Tongue (tissue), 1 donor: ENCODE measurements at regions not wholly inside any gene's neighbourhood (a gene's known extent, or its start where the extent isn't known, plus 50 kb on each side); places are given as distances from the start of the nearest gene placed in this dataset.

Experiments used
- DNase-seq: peaks from one replicate; pipeline ENCODE4 v3.0.0-alpha.2; 2015

GRCh38 chr20:48204499-48204898, 419.2 kb upstream of the SULF2 start:
- DNase-seq: no peak

GRCh38 chr20:48203252-48203651, 418.0 kb upstream of the SULF2 start:
- DNase-seq: peak; percentile 69

- DNase-seq: peak; percentile 63
These were observed 417.2 kb upstream of the SULF2 start for GRCh38 chr20:48202334-48203113.

DNA sequence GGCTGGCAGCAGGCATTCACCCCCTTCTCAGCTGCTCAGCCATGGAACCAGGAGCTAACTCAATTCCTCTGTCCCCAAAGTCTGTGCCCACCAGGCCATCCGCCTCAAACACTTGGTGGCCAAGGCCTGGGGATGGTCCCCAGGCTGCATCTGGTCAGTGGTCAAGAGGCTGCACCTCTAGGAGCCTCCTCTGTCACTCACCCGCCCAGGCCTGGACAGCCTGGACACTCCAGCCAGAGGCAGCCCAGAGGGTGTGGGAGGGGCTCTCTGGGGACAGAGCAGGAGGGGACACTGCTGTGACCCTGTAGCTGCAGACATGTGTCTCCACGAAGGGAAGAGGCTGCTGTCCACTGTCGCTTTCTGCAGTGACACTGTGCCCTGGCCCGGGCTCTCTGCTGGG, 416.6 kb upstream of the SULF2 start:
- DNase-seq: no peak

GRCh38 chr20:48201188-48201587, 415.9 kb upstream of the SULF2 start:
- no peak for DNase-seq

DNA sequence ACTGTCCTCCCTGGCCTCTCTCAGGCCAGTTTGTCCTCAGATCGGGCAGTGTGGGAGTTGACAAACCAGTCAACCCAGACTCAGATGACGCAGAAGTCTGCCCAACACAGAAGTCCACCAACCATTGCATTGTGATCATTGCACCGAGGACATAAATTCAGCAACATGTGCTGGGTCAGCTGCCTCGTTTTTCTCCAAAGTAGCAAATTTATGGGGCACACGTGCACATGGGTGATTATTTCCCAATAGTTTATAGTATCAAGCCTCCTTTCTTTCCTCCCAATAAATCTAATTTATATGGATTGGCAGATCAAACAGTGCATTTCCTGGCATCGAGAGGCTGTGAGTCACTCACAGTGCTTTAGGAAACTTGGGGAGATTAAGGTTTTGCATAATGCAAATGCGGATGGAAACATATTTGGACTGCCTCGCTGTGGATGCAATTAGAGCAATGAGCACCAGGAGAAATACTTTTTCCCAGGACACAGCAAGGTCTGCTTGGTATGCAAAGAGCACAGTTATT, 413.7 kb upstream of the SULF2 start:
- DNase-seq: no peak

DNA sequence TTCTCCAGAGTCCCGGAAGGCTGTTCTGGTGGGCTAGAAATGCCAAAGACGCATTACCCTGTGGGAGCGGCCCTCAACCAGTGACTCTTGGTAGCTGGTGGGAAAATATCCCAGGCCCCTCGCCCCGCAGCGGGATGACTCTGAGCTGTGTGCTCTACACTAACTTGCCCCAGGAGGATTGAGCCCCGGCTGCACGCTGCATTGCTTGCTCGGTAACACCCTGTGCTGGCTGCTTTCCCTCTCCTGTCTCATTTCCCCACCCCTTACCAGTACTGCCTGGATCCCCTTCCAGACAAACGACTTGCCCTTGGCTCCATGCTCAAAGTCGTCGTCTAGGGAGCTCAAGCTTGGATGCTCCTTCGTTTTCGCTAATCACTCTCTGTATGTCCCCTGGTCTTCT, 411.8 kb upstream of the SULF2 start:
- DNase-seq: no peak

GRCh38 chr20:48196486-48196885, 411.2 kb upstream of the SULF2 start:
- DNase-seq: no peak

GRCh38 chr20:48196001-48196400, 410.7 kb upstream of the SULF2 start:
- no peak for DNase-seq

- DNase-seq: no peak
These were observed 410.0 kb upstream of the SULF2 start for GRCh38 chr20:48195121-48195870.

GRCh38 chr20:48194583-48194982, 409.3 kb upstream of the SULF2 start:
- DNase-seq: no peak

DNA sequence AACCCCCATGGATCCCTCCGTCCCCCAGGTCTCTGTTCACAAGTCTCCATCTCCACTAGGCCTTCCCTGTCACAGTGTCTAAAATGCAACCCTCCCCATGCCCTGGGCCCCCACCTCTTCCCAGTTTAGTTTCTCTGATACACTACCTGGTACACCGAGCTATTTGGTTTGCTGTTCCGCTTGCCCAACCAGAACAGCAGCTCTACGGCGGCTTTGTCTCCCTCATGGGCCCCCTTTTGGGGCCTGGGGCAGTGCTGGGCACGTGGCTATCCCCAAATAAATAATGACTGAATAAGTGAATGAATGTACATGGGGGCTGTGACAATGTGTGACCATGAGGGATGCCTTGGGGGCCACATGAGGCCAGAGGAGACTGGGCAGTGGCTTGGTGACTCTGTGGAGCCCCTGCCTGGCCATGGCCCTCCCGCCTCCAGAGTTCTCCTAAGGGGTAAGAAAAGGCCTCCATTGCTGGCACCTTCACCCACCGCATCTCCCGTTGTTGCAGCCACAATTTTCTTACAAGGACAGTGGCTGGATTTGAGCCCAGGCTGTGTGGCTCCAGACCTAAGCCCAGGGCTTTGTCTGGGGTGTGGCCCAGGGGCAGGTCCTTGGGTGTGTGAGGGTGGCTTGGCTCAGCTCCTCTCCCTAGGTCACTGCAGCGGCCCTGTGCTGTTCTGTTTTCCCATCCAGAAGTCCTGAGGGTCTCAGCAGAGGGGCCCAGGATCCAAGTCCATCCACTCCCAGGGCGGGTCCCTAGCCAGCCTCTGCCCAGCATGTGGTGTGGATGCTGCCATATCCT, 408.5 kb upstream of the SULF2 start:
- no peak for DNase-seq

- no peak for DNase-seq
These were observed 406.8 kb upstream of the SULF2 start for GRCh38 chr20:48192109-48192508.

- no peak for DNase-seq
These were observed 405.9 kb upstream of the SULF2 start for GRCh38 chr20:48191200-48191599.

DNA sequence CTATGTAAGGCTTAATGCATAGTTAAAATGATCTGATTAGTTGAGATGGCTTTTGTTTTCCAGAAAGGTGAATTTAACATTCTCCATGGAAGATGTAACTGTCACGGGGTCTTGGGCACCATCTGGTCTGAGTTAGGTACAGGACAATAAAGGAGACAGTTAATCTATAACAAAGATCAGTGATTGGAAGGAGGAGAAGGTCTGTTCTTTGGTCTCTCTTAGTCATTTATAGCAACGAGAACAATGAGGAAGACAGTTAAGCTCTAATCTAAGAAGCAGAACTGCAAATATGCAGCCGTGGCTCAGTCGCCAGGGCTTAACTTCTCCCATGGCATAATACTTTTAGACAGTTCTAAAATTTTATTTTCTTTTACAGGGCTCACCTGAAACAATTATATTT, 405.5 kb upstream of the SULF2 start:
- DNase-seq: no peak

GRCh38 chr20:48189181-48189580, 403.9 kb upstream of the SULF2 start:
- DNase-seq: no peak

DNA sequence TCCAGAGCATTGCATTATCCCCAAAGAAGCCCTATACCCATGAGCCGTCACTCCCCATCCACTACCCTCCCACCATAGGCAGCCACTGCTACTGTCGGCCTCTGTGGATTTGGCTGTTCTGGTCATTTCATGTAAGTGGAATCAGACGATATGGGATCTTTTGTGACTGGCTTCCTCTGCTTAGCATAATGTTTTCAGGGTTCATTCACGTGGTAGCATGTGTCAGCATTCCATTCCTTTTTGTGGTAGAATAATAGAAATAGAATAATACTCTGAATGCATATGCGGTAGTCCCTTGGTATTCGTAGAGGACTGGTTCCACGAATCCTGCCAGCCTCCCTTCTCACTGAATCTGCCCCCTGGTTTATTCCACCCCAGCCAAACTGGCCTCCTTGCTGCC, 402.6 kb upstream of the SULF2 start:
- DNase-seq: no peak

- no peak for DNase-seq
These were observed 401.6 kb upstream of the SULF2 start for GRCh38 chr20:48186915-48187314.

DNA sequence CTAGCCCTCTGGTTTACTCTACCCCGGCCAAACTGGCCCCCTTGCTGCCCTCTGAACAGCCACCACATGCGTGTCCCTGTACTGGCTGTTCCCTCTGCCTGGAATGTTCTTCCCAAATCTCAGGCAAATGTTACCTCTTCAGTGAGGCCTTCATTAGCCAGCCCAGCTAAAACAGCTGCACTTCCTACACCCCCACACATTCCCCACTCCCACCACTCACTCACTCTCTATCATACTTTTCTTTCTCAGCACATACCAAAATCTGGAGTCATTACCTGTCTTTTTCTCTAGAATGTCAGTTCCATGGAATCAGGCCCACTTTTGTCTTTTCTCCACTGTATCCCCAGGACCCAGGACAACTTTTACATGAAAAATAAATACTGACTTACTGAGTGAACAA, 401.2 kb upstream of the SULF2 start:
- DNase-seq: peak; percentile 60

- DNase-seq: no peak
These were observed 398.9 kb upstream of the SULF2 start for GRCh38 chr20:48184229-48184628.

DNA sequence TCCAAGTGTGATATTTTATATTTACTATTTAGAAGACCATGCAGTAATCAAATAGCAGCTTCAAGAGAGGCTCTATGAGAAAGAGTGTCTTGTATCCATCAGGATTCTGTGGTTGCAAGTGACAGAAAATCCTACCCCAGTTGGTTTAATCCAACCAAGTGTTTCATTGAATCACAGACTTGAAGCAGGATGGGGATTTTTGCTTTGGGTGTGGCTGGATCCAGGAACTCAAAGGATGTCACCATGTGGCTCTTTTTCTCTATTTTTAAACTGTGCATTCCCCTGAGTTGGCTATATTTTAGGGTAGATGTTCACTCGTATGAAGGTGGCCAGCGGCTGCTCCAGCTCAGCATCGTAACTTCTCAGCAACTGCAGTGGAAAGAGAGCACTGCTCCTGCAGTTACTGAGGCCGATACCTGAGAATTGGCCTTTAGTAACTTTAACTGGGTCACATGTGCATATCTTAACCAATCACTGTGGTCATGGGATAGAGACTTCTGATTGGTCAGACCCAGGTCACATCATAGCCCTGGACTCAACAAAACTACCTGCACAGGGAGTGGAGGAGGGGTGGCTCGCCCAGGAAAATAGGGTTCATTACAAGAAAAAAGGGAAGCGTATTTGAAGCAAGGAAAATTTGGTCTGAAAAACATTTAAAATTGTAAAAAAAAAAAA, 396.1 kb upstream of the SULF2 start:
- DNase-seq: no peak

- DNase-seq: peak; percentile 84
These were observed 395.3 kb upstream of the SULF2 start for GRCh38 chr20:48180618-48181017.
